ENCODE measurements at regions not wholly inside any gene's neighbourhood (a gene's known extent, or its start where the extent isn't known, plus 50 kb on each side); places are given as distances from the start of the nearest gene placed in this dataset.

GRCh38 chr3:65194744-65195143 lies 506.9 kb upstream of the ADAMTS9 start:
- TF ChIP-seq EP300 (IDR thresholded peaks at IDR 0.05) (no peak), CTCF (IDR thresholded peaks at IDR 0.05) (no peak)
